GM19467 (cell line): ENCODE measurements at regions not wholly inside any gene's neighbourhood (a gene's known extent, or its start where the extent isn't known, plus 50 kb on each side); places are given as distances from the start of the nearest gene placed in this dataset.

ENCODE experiments used
- ATAC-seq: cut with Tn5 transposase; IDR thresholded peaks from one replicate; pipeline ENCODE4 v1.9.1; 2021; ENCODE audit warnings: mild to moderate bottlenecking, moderate library complexity; ENCODE audit not compliant: unreplicated experiment

- no peak for ATAC-seq
These were observed 201.4 kb downstream of the CCNG2 start for GRCh38 chr4:77358315-77358928.

GRCh38 chr4:77360451-77360850 lies 203.4 kb downstream of the CCNG2 start:
- no peak for ATAC-seq

- peak; percentile 75 for ATAC-seq
These were observed 209.9 kb downstream of the CCNG2 start for GRCh38 chr4:77366876-77367275.

GRCh38 chr4:77367638-77368037 lies 210.6 kb downstream of the CCNG2 start:
- ATAC-seq = no peak

- no peak for ATAC-seq
These were observed 215.4 kb downstream of the CCNG2 start for GRCh38 chr4:77372375-77372774.

- no peak for ATAC-seq
These were observed 219.0 kb downstream of the CCNG2 start for GRCh38 chr4:77375866-77376607.

- no peak for ATAC-seq
These were observed 219.9 kb downstream of the CCNG2 start for GRCh38 chr4:77376788-77377460.

GRCh38 chr4:77384094-77384493 lies 221.5 kb upstream of the CXCL13 start:
- no peak for ATAC-seq

GRCh38 chr4:77385124-77385969 lies 220.3 kb upstream of the CXCL13 start:
- peak; percentile 69 for ATAC-seq

GRCh38 chr4:77393996-77394395 lies 211.6 kb upstream of the CXCL13 start:
- ATAC-seq = no peak

- no peak for ATAC-seq
These were observed 210.1 kb upstream of the CXCL13 start for GRCh38 chr4:77395481-77395880.

- ATAC-seq = no peak
These were observed 207.4 kb upstream of the CXCL13 start for GRCh38 chr4:77398256-77398655.

GRCh38 chr4:77399831-77400230 lies 205.8 kb upstream of the CXCL13 start:
- ATAC-seq = no peak

- no peak for ATAC-seq
These were observed 191.9 kb upstream of the CXCL13 start for GRCh38 chr4:77413766-77414165.

GRCh38 chr4:77415689-77416088 lies 189.9 kb upstream of the CXCL13 start:
- ATAC-seq = no peak

- no peak for ATAC-seq
These were observed 187.3 kb upstream of the CXCL13 start for GRCh38 chr4:77418333-77418732.

- ATAC-seq = no peak
These were observed 174.8 kb upstream of the CXCL13 start for GRCh38 chr4:77430847-77431246.

- ATAC-seq = no peak
These were observed 174.1 kb upstream of the CXCL13 start for GRCh38 chr4:77431546-77431945.

- no peak for ATAC-seq
These were observed 172.8 kb upstream of the CXCL13 start for GRCh38 chr4:77432717-77433417.

GRCh38 chr4:77433418-77433733 lies 172.2 kb upstream of the CXCL13 start:
- peak; percentile 89 for ATAC-seq
